Neural cell (in vitro differentiated cells): ENCODE measurements at regions not wholly inside any gene's neighbourhood (a gene's known extent, or its start where the extent isn't known, plus 50 kb on each side); places are given as distances from the start of the nearest gene placed in this dataset.

Source experiments
- H2AFZ ChIP-seq: fragments of 200-600, 300-800 bp; sonication (generic), shearing (Covaris generic); 2 replicates; pipeline ENCODE4 v1.6.0; 2014; ENCODE audit warnings: low read depth, mild to moderate bottlenecking, antibody characterized with exemption, low read length, moderate library complexity
- H3F3A ChIP-seq: fragments of 200-600 bp; shearing (Covaris generic); 2 replicates; pipeline ENCODE4 v1.6.1; 2016; ENCODE audit warnings: mild to moderate bottlenecking, moderate library complexity, mixed read lengths, antibody characterized with exemption, low read length; ENCODE audit not compliant: insufficient read depth, poor library complexity, severe bottlenecking
- H3K27ac ChIP-seq: fragments of 200-600, 300-800 bp; sonication (generic), shearing (Covaris generic); 2 replicates; pipeline ENCODE4 v1.5.1; 2014; ENCODE audit warnings: mild to moderate bottlenecking, low read length, moderate library complexity
- H3K27me3 ChIP-seq: fragments of 300-800, 200-600 bp; sonication (generic), shearing (Covaris generic); 2 replicates; pipeline ENCODE4 v1.6.0; 2014; ENCODE audit warnings: mild to moderate bottlenecking, low read depth, low read length, moderate library complexity; ENCODE audit not compliant: insufficient read depth
- H3K36me3 ChIP-seq: fragments of 300-800, 200-600 bp; sonication (generic), shearing (Covaris generic); 2 replicates; pipeline ENCODE4 v1.5.1; 2014; ENCODE audit warnings: mild to moderate bottlenecking, antibody characterized with exemption, low read length, moderate library complexity; ENCODE audit not compliant: insufficient read depth
- H3K4me2 ChIP-seq: fragments of 300-800, 200-600 bp; sonication (generic), shearing (Covaris generic); 2 replicates; pipeline ENCODE4 v1.6.0; 2014; ENCODE audit warnings: mild to moderate bottlenecking, low read length
- H3K4me3 ChIP-seq: fragments of 300-800, 200-600 bp; sonication (generic), shearing (Covaris generic); 2 replicates; pipeline ENCODE4 v1.5.1; 2014; ENCODE audit warnings: mild to moderate bottlenecking, low read length, moderate library complexity
- H3K79me2 ChIP-seq: fragments of 200-600 bp; shearing (Covaris generic); replicated peaks from 2 replicates; pipeline ENCODE4 v1.6.0; 2014; ENCODE audit warnings: mild to moderate bottlenecking, low read length, moderate library complexity; ENCODE audit not compliant: insufficient read depth
- H3K9ac ChIP-seq: fragments of 300-800, 200-600 bp; sonication (generic), shearing (Covaris generic); 2 replicates; pipeline ENCODE4 v1.6.1; 2016; ENCODE audit warnings: mild to moderate bottlenecking, low read length, mixed read lengths
- H3K9me2 ChIP-seq: fragments of 200-600 bp; shearing (Covaris generic); 2 replicates; pipeline ENCODE4 v1.6.1; 2016; ENCODE audit warnings: mild to moderate bottlenecking, low read length, mixed read lengths; ENCODE audit not compliant: insufficient read depth
- H3K9me3 ChIP-seq: fragments of 200-600, 300-800 bp; sonication (generic), shearing (Covaris generic); 2 replicates; pipeline ENCODE4 v1.6.1; 2016; ENCODE audit warnings: mild to moderate bottlenecking, mixed run types, low read length, moderate library complexity, mixed read lengths
- H4K20me1 ChIP-seq: fragments of 200-600 bp; shearing (Covaris generic); 2 replicates; pipeline ENCODE4 v1.6.1; 2016; ENCODE audit warnings: mild to moderate bottlenecking, mixed run types; ENCODE audit not compliant: insufficient read depth
- CTCF ChIP-seq: fragments of 450-650 bp; IDR thresholded peaks from 2 replicates; pipeline ENCODE4 v1.5.1; 2014; ENCODE audit warnings: antibody characterized with exemption, mild to moderate bottlenecking, moderate library complexity; ENCODE audit not compliant: poor library complexity, severe bottlenecking
- EP300 ChIP-seq: fragments of 450-650 bp; conservative IDR thresholded peaks from 2 replicates; pipeline ENCODE4 v1.6.1; 2014; ENCODE audit warnings: antibody characterized with exemption, mild to moderate bottlenecking, moderate library complexity; ENCODE audit not compliant: poor library complexity, severe bottlenecking
- EZH2 ChIP-seq: fragments of 200-600, 300-800 bp; shearing (Covaris generic), sonication (generic); IDR thresholded peaks from 2 replicates; pipeline ENCODE4 v1.6.1; 2014; ENCODE audit warnings: antibody characterized with exemption, low read length, borderline replicate concordance, mild to moderate bottlenecking; ENCODE audit not compliant: insufficient read depth, poor library complexity, severe bottlenecking
- MXI1 ChIP-seq: fragments of 450-650 bp; conservative IDR thresholded peaks from 2 replicates; pipeline ENCODE4 v1.6.1; 2014; ENCODE audit warnings: antibody characterized with exemption, mild to moderate bottlenecking; ENCODE audit not compliant: poor library complexity, severe bottlenecking
- POLR2AphosphoS5 ChIP-seq: IDR thresholded peaks from 2 replicates; pipeline ENCODE4 v1.6.1; 2012
- RAD21 ChIP-seq: fragments of 450-650 bp; conservative IDR thresholded peaks from 2 replicates; pipeline ENCODE4 v1.6.1; 2014; ENCODE audit warnings: antibody characterized with exemption, mild to moderate bottlenecking, moderate library complexity
- REST ChIP-seq: IDR thresholded peaks from 2 replicates; pipeline ENCODE4 v1.6.1; 2012; ENCODE audit warnings: borderline replicate concordance
- SMC3 ChIP-seq: fragments of 450-650 bp; conservative IDR thresholded peaks from 2 replicates; pipeline ENCODE4 v1.6.1; 2014; ENCODE audit warnings: antibody characterized with exemption, mild to moderate bottlenecking, moderate library complexity; ENCODE audit not compliant: poor library complexity
- TAF1 ChIP-seq: IDR thresholded peaks from 2 replicates; pipeline ENCODE4 v1.6.1; 2012; ENCODE audit warnings: low read depth

- H3K4me2 ChIP-seq: no peak overlapping the region
- no peaks in the 10 kb centered on the region for H3K9me3 ChIP-seq
- H2AFZ ChIP-seq: no peak overlapping the region
- H3K36me3 ChIP-seq: no peaks in the 10 kb centered on the region
- H3K27me3 ChIP-seq: no peaks in the 10 kb centered on the region
- TF ChIP-seq REST: no peak
- TF ChIP-seq EP300: no peak
- no peaks in the 10 kb centered on the region for H3K79me2 ChIP-seq
- H4K20me1 ChIP-seq: no peaks in the 10 kb centered on the region
- no peak overlapping the region for H3K9ac ChIP-seq
- no peak overlapping the region for H3K27ac ChIP-seq
- no peak overlapping the region for H3K4me3 ChIP-seq
- H3F3A ChIP-seq: no peaks in the 10 kb centered on the region
- no peaks in the 10 kb centered on the region for H3K9me2 ChIP-seq
These were observed 471.1 kb upstream of the MPDZ start for GRCh38 chr9:13750639-13751038.

GRCh38 chr9:13750061-13750460 lies 470.6 kb upstream of the MPDZ start:
- H3K9me3 ChIP-seq: no peaks in the 10 kb centered on the region
- H3K27ac ChIP-seq: no peak overlapping the region
- no peak overlapping the region for H3K4me3 ChIP-seq
- no peak overlapping the region for H2AFZ ChIP-seq
- H3K9ac ChIP-seq: no peak overlapping the region
- no peaks in the 10 kb centered on the region for H3K27me3 ChIP-seq
- H3F3A ChIP-seq: no peaks in the 10 kb centered on the region
- H3K36me3 ChIP-seq: no peaks in the 10 kb centered on the region
- no peaks in the 10 kb centered on the region for H3K79me2 ChIP-seq
- H4K20me1 ChIP-seq: no peaks in the 10 kb centered on the region
- no peak overlapping the region for H3K4me2 ChIP-seq
- TF ChIP-seq MXI1: no peak
- no peak for TF ChIP-seq SMC3
- no peaks in the 10 kb centered on the region for H3K9me2 ChIP-seq

- no peaks in the 10 kb centered on the region for H3K27me3 ChIP-seq
- no peaks in the 10 kb centered on the region for H3K9me3 ChIP-seq
- no peak overlapping the region for H3K4me3 ChIP-seq
- H3K9me2 ChIP-seq: no peaks in the 10 kb centered on the region
- no peaks in the 10 kb centered on the region for H3F3A ChIP-seq
- H3K9ac ChIP-seq: no peak overlapping the region
- no peak overlapping the region for H2AFZ ChIP-seq
- TF ChIP-seq RAD21 (no peak), SMC3 (no peak), TAF1 (no peak), EP300 (no peak), EZH2 (no peak), CTCF (no peak), MXI1 (no peak), POLR2AphosphoS5 (no peak), REST (no peak)
- no peaks in the 10 kb centered on the region for H3K79me2 ChIP-seq
- H3K36me3 ChIP-seq: no peaks in the 10 kb centered on the region
- H3K27ac ChIP-seq: no peak overlapping the region
- H3K4me2 ChIP-seq: no peak overlapping the region
- H4K20me1 ChIP-seq: no peaks in the 10 kb centered on the region
These were observed 467.4 kb upstream of the MPDZ start for GRCh38 chr9:13746876-13747275.
